ENCODE measurements at regions not wholly inside any gene's neighbourhood (a gene's known extent, or its start where the extent isn't known, plus 50 kb on each side); places are given as distances from the start of the nearest gene placed in this dataset.

DNA sequence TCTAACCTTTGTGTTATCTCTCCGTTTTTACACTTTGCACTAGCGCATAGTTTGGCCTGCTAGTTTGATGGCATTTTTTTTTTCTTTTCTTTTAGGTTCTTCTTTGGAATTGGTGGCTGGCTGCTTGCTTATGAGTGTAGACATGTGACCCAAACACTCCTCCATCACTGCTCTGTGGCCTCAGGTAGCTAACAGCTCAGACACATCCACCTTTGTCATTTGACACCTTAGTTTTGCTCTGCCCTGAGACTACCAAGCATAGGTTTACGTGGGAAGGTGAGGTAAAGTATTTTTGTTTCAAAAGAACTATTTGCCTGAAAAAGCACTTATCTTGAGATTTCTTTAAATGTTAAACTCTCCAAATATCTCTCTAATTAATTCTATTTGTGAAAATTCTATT is 368.4 kb upstream of the MAP3K7 start:
- peaks cover 3% of the 10 kb centered on the region for H3K36me3 Mint-ChIP-seq (ENCODE audit: unreplicated experiment)

DNA sequence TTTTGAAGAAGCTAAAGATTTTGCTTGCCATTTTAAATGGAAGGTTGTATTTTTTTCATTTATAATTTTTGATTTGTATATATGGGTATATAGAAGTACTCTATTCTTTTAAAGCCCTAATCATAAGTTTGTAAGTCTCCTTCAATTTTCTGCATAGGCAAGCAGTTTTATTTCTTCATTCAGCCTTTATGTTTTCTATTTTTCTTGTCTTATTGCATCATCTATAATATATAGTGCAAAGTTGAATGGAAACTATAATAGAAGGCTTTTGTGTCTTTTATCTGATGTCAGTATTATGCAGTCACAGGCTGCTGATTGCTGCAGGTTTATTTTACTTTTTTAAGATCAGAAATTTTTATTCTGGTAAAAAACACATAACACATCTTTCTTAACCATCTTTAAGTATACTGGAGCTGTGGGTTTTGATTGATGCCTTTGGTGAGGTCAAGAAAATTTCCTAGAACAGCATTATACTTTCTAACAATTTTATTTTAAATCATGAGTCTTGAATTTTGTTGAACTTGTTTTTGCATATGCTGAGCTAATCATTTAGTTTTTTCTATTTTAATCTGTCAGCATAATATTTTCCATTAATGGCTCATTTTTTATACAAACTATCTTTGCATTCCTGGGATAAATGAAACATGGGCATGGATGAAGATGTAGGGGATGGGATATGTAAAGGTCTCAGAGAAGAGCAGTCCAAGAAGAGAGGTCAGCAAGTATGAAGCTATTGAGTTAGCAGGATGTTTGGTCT is 366.7 kb upstream of the MAP3K7 start:
- H3K4me3 Mint-ChIP-seq (ENCODE audit: unreplicated experiment) = no peak overlapping the region
- H3K9me3 Mint-ChIP-seq (ENCODE audit: unreplicated experiment) = peaks cover 11% of the 10 kb centered on the region
- H3K36me3 Mint-ChIP-seq (ENCODE audit: unreplicated experiment) = peaks cover 3% of the 10 kb centered on the region
- H3K27me3 Mint-ChIP-seq (ENCODE audit: unreplicated experiment) = peaks cover 2% of the 10 kb centered on the region
- no peak overlapping the region for H3K27ac Mint-ChIP-seq (ENCODE audit: unreplicated experiment)
- TF ChIP-seq, protein P1, sequence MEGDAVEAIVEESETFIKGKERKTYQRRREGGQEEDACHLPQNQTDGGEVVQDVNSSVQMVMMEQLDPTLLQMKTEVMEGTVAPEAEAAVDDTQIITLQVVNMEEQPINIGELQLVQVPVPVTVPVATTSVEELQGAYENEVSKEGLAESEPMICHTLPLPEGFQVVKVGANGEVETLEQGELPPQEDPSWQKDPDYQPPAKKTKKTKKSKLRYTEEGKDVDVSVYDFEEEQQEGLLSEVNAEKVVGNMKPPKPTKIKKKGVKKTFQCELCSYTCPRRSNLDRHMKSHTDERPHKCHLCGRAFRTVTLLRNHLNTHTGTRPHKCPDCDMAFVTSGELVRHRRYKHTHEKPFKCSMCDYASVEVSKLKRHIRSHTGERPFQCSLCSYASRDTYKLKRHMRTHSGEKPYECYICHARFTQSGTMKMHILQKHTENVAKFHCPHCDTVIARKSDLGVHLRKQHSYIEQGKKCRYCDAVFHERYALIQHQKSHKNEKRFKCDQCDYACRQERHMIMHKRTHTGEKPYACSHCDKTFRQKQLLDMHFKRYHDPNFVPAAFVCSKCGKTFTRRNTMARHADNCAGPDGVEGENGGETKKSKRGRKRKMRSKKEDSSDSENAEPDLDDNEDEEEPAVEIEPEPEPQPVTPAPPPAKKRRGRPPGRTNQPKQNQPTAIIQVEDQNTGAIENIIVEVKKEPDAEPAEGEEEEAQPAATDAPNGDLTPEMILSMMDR (IDR thresholded peaks at IDR 0.05) = no peak
- no peaks in the 10 kb centered on the region for H3K4me1 Mint-ChIP-seq (ENCODE audit: unreplicated experiment)
- DNase-seq (ENCODE audit: extremely low spot score, unreplicated experiment) = no peak

More for the DNA sequence above, 368.4 kb upstream of the MAP3K7 start:
- Mint-ChIP-seq H3K9me3 (ENCODE audit: unreplicated experiment) (peaks cover 11% of the 10 kb centered on the region), H3K4me1 (ENCODE audit: unreplicated experiment) (no peaks in the 10 kb centered on the region), H3K27me3 (ENCODE audit: unreplicated experiment) (peaks cover 2% of the 10 kb centered on the region), H3K27ac (ENCODE audit: unreplicated experiment) (no peak overlapping the region), H3K4me3 (ENCODE audit: unreplicated experiment) (no peak overlapping the region)
- TF ChIP-seq, protein P1 (IDR thresholded peaks at IDR 0.05) = no peak
- DNase-seq (ENCODE audit: extremely low spot score, unreplicated experiment) = no peak

DNA sequence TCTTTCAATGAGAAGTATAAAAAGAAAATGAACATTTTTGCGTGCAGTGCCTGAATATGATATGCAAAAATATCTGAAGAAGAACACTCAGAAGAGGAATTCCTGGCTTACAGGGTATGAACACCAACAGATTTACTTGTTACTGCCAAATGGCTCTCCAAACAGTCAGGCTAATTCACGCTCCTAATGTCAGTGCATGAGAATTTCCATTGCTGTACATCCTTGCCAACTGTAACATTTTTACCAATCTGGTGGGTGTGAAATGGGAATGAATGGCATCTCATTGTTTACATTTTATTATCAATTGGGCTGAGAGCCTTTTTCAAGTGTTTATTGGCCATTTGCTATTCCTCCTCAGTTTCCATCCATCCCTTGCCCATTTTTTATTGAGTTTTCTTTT is 365.3 kb upstream of the MAP3K7 start:
- TF ChIP-seq, protein P1 (IDR thresholded peaks at IDR 0.05) = no peak
- peaks cover under 1% of the 10 kb centered on the region for H3K27me3 Mint-ChIP-seq (ENCODE audit: unreplicated experiment)
- H3K36me3 Mint-ChIP-seq (ENCODE audit: unreplicated experiment) = peaks cover 3% of the 10 kb centered on the region
- H3K4me1 Mint-ChIP-seq (ENCODE audit: unreplicated experiment) = no peaks in the 10 kb centered on the region
- H3K4me3 Mint-ChIP-seq (ENCODE audit: unreplicated experiment) = no peak overlapping the region
- H3K9me3 Mint-ChIP-seq (ENCODE audit: unreplicated experiment) = peaks cover 11% of the 10 kb centered on the region
- DNase-seq (ENCODE audit: extremely low spot score, unreplicated experiment) = no peak
- H3K27ac Mint-ChIP-seq (ENCODE audit: unreplicated experiment) = no peak overlapping the region

DNA sequence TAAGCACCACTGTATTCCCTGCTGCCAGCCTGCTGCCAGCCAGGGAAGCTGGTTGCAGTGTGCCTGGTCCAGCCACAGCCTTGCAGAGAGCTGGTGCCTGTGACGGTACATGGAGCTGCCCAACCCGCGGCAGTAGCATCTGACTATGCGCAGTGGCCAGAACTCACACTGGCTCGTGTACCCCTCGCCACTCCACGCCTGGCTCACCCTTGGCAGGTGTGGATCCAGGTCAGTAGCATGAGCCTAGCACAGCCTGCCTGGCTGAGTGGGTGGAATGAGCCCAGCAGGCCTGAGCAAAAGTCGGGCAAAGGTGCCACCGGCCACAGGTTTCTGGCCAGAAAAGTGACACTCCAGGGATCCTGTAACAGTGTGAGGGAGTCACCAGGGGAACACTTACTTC is 361.7 kb upstream of the MAP3K7 start:
- Mint-ChIP-seq H3K27ac (ENCODE audit: unreplicated experiment) (no peak overlapping the region), H3K36me3 (ENCODE audit: unreplicated experiment) (peaks cover under 1% of the 10 kb centered on the region), H3K4me1 (ENCODE audit: unreplicated experiment) (no peaks in the 10 kb centered on the region), H3K9me3 (ENCODE audit: unreplicated experiment) (peaks cover 2% of the 10 kb centered on the region), H3K27me3 (ENCODE audit: unreplicated experiment) (no peaks in the 10 kb centered on the region), H3K4me3 (ENCODE audit: unreplicated experiment) (no peak overlapping the region)
- DNase-seq (ENCODE audit: extremely low spot score, unreplicated experiment) = no peak
- TF ChIP-seq, protein P1 (IDR thresholded peaks at IDR 0.05) = no peak

DNA sequence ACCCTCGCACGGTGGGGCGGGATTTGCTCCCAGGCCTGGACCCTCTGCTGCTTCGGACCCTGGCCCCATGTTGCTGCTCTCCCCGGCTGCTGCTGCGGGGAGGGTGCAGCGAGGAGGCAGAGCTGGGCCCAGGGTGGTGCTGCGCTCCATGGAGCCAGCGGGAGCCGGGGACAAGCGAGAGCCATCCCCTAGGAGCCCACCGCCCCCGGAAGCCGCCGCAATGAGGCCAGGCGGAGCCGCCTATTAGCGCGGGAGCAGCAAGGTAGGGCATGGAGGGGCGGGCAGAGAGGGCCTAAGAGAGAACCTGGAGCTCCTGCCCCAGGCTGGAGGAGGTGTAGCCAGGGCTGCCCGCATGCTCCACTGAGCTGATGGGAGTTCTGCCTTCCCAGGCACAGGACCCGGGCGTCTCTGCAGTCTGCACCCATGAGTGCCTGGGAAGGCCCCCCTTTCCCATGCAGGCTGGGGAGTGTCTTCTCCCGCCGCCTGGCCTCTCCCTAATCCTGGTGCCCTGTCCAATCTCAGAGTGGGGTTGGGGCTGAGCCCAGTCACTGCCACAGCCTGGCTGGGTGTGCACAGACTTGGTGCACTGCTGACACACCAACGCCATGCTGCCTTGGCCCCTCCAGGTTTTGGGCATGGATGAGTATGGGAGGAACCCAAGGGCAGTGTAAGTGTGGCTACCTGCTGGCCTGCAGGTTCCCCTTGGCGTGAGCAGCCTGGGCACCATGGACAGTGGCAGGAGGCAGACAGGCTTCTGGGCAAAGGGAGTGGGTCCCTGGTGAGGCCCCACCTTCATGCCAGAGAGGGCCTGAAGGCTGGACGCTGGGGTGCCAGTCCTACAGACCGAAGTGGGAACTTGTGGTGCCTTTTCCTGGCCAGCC is 360.6 kb upstream of the MAP3K7 start:
- H3K36me3 Mint-ChIP-seq (ENCODE audit: unreplicated experiment) = no peaks in the 10 kb centered on the region
- no peaks in the 10 kb centered on the region for H3K4me1 Mint-ChIP-seq (ENCODE audit: unreplicated experiment)
- no peaks in the 10 kb centered on the region for H3K9me3 Mint-ChIP-seq (ENCODE audit: unreplicated experiment)
- TF ChIP-seq, protein P1 (IDR thresholded peaks at IDR 0.05) = no peak
- no peaks in the 10 kb centered on the region for H3K27me3 Mint-ChIP-seq (ENCODE audit: unreplicated experiment)
- no peak overlapping the region for H3K27ac Mint-ChIP-seq (ENCODE audit: unreplicated experiment)
- no peak for DNase-seq (ENCODE audit: extremely low spot score, unreplicated experiment)
- H3K4me3 Mint-ChIP-seq (ENCODE audit: unreplicated experiment) = no peak overlapping the region

All from osteocyte (in vitro differentiated cells).